A172 (cell line): ENCODE measurements at regions not wholly inside any gene's neighbourhood (a gene's known extent, or its start where the extent isn't known, plus 50 kb on each side); places are given as distances from the start of the nearest gene placed in this dataset.

Source experiments
- DNase-seq: peaks from one replicate; pipeline ENCODE4 v3.0.0-alpha.2; 2015; ENCODE audit warnings: low spot score

GRCh38 chr9:10999646-11000045 lies 386.8 kb upstream of the PTPRD start:
- DNase-seq = no peak

DNA sequence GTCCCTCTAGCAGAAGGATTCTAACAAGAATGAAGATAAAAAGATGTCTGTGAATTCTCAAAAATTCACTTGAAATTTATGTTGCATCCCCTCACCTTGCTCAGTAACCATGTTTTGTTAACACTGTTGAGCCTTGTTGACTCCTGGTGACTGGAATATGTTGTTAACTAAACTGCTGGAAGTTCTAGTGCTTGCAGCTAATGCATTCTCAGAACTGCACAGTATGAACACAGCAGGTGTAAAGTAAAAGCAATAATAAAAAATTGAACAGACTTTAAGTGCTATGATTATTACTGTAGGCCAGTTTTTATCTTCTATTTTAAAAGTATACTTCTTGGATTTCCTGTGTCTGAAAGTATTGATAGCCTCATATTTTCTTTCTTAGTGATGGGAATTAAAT lies 388.7 kb upstream of the PTPRD start:
- DNase-seq = no peak

GRCh38 chr9:11002705-11003104 lies 389.9 kb upstream of the PTPRD start:
- DNase-seq = no peak

- DNase-seq = no peak
These were observed 391.0 kb upstream of the PTPRD start for GRCh38 chr9:11003836-11004235.

DNA sequence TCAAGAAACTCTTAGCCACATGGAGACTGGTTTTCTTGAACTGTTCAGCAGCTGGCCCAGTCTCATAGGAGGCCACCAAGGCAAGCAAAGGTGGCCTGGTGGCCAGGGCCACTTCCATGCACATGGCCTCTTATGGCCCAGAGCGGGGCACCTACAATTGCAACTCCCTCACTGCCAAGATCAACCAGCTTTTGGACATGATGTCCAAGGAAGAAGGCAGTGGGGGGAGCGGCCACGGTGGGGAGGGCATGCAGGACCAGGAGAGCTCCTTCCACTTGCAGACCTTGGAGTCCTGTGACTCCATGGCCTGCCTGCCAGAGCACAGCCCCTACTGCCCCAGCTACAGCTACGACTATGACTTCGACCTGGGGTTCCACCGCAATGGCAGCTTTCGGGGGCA lies 398.9 kb upstream of the PTPRD start:
- no peak for DNase-seq

DNA sequence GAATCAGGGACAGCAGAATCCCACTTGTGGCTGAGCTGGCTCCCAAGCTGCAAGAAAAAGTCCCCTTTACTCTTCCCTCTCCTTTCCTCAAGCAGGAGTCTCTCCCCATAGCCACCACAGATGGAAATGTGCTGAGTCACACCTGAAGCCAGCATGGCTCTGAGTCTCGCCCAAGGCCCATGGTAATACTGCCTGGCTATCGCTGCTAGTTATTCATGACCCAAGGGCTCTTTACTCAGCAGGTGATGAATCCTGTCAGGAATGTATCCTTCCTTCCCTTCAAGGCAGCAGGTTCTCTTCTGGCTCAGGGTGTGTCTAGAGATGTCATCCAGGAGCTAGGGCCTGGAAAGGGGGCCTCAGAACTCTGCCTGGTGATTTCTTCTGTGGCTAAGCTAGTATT lies 403.3 kb upstream of the PTPRD start:
- DNase-seq = no peak

GRCh38 chr9:11023201-11023600 lies 410.4 kb upstream of the PTPRD start:
- DNase-seq = no peak

GRCh38 chr9:11025775-11026174 lies 413.0 kb upstream of the PTPRD start:
- DNase-seq = no peak

DNA sequence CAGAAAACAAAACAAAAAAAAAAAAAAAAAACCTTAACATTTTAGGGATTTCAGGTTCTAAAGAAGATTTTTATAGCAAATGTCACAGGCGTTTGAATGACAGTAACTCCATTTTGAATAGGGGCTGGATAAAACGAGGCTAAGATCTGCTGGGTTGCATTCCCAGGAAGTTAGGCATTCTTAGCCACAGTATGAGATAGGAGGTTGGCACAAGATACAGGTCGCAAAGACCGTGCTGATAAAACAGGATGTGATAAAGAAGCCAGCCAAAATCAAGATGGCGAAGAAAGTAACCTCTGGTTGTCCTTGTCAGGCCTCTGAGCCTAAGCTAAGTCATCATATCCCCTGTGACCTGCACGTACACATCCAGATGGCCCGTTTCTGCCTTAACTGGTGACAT lies 425.6 kb upstream of the PTPRD start:
- no peak for DNase-seq

DNA sequence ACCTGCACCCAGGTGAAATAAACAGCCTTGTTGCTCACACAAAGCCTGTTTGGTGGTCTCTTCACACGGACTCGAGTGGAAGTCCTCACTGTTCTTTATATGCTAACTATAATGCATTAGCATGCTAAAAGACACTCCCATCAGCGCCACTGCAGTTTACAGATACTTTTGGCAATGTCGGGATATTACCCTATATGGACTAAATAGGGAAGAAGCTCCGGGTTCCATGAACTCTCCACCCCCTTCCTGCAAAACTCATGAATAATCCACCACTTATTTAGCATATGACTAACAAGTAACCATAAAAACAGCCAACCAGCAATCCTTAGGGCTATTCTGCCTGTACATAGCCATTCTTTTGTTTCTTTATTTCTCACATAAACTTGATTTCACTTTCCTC lies 426.2 kb upstream of the PTPRD start:
- peak; percentile 14 for DNase-seq

DNA sequence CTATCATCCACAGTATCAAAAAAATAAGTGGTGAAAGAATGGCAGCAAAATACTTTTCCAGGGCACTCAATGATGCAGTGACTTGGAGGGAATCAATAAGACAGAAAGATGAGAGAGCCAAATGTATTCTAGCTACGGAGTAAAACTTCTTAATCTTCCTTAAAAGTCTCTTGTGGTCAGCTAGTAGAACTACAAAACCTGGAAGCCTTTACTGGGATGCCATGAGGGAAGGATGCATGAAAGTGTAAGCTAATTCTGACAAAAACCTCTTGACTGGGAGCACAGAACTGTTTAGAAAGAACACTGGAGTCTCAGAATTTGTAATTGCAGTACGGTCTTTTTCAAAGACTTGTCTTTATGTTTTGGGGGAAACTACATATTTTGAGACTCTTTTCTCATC lies 432.8 kb upstream of the PTPRD start:
- no peak for DNase-seq

DNA sequence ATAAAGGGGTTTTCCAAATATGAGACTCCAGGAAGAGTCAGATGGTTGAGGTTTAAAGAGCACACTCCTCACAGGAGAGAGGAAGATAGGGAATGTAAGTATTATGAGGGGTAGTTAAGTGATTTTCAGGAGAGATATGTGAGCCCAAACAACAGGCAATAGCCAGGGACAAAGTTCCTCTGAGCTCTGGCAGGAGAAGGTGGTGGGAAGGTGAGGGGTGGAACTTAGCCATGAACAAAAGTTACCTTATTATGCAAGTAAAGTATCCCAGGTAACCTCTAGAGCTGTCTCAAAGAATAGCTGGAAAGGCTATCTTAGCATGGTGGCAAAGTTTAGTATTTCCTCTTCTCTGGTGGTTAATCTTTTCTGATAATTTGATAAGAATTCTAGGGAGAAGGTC lies 450.5 kb upstream of the PTPRD start:
- no peak for DNase-seq

GRCh38 chr9:11064909-11065308 lies 452.1 kb upstream of the PTPRD start:
- DNase-seq = peak; percentile 96

- no peak for DNase-seq
These were observed 459.4 kb upstream of the PTPRD start for GRCh38 chr9:11072176-11072575.

DNA sequence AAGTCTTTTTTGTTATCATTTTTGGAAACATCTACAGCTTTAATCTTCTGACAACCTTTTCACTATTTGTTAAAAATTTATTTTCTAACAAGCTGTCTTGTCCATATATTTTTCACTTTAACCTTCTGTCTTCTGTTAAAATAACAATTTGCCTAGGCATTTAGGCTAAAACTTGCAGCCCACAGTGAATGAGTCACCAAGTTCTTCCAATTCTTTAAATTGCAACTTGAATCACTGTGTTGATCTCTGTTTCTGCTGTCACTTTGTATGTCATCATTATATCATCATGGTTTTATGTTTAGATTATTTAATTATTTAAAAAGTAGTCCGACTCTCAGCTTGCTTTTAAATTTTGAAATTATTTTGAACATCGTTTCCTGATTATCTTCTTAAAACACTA lies 473.8 kb upstream of the PTPRD start:
- peak; percentile 68 for DNase-seq

- no peak for DNase-seq
These were observed 476.1 kb upstream of the PTPRD start for GRCh38 chr9:11088821-11089374.

DNA sequence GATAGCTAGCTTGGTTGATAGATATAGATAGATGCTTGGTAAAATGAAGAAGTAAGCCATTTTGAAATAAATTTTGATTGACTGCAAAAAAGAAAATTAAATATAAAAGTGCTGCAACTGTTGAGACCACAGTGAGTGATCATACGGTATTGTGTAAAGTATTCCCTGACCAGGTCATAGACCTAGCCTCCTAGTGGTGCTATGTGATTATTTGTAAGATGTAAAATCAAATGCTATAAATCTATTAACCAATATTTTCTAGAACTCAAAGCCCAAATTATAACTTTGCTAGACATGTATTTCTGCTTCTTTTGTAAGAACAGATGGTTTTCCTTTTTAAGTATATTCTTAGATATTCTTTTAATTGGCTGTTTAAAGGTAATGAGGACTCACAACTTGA lies 480.2 kb upstream of the PTPRD start:
- no peak for DNase-seq

GRCh38 chr9:11097020-11097419 lies 484.2 kb upstream of the PTPRD start:
- DNase-seq = no peak

- no peak for DNase-seq
These were observed 490.7 kb upstream of the PTPRD start for GRCh38 chr9:11103525-11103924.

GRCh38 chr9:11107196-11107595 lies 494.4 kb upstream of the PTPRD start:
- no peak for DNase-seq

DNA sequence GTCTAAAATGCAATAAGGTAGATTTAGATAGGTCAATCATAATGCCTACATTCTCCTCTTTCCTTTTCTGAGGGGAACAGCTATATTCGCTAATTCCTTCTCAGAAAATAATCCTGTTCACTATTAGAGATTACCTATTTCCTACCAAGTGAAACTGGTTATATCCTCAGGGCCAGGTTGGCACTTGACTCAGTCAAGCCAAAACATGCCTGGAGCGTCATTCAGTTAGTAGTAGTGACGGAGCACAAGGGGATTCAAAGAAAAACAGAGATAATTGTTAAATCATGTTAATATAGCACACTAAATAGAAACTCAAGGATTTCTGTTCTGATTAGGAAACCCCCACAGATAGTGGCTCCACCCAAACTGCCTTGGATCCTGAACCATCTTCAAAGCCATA lies 515.4 kb upstream of the PTPRD start:
- no peak for DNase-seq

DNA sequence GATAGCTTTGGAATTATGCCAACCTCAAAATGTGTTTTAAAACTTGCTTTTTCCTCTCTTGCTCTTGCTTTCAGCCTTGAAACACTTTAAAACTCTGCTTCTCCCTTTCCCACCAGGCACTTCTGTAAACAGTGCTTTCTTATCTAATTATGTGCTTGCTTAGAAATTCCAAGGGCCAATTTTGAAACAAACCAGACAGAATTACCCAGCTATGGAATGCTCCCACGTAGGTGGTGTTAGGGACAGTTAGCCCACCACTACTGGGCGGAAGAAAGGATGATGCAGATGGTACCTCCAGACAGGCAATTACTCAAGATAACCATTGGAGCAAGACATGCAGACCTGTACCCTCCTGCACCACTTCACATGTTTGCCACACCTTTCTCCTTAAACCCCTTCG lies 523.0 kb upstream of the PTPRD start:
- no peak for DNase-seq

DNA sequence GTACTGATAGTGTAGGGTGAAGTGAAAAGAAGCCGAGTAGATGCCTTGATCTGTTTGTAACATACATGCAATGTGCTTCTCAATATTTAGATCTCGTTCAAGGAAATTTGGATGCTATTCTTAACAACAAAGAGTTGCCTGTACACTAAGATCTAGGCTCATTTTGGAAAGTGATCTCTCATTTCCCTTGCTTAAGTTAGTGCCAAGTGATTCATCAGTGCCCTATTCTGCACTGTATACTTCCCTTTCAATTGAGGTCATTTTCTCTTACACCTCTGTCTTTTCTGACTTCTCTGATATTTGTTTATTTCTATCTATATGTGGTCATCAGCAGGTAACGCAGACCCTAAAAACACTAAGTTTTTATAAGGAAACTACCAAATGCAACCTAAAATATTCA lies 528.6 kb upstream of the PTPRD start:
- no peak for DNase-seq

DNA sequence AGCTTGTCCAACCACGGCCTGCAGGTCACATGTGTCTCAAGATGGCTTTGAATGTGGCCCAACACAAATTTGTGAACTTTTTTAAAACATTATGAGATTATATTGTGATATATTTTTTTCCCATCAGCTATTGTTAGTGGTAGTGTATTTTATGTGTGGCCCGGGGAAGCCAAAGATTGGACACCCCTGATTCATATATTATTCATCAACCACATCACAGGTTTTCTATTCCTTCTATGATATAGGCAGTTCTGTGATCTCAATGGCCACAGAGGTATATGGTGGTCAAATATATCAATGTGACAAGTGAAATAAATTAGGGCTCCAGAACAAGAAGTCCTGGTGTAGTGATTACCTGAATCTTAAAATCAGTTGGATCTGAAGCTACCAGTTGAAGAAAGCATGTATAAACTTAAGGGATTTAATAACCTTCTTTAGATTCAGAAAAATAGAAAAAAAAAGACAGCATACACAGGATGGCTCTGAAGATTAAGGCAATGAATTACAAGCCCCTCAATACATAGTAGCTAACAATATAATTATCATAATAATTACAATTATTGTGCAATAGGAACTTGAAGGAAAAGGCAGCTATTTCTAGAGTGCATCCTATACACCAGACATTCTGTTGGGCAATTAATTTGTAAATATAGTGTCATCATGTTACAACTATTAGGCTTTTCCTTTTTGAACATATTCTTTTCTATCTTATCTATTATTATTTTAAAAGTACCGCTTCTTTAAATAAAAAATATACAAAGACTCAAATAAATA lies 530.4 kb upstream of the PTPRD start:
- no peak for DNase-seq
